Upper lobe of left lung (tissue), 4 donors: ENCODE measurements at regions not wholly inside any gene's neighbourhood (a gene's known extent, or its start where the extent isn't known, plus 50 kb on each side); places are given as distances from the start of the nearest gene placed in this dataset.

Experiments used
- POLR2AphosphoS5 ChIP-seq, 2 donors: sonication (generic); formaldehyde crosslinking; IDR thresholded peaks; one replicate each; pipeline ENCODE4 v1.5.1; 2017; ENCODE audit warnings: antibody characterized with exemption in 2 of 2
- TF ChIP-seq, protein P1 (sequence below), 6 experiments: fragments of 450-650 bp in 4 of 6; fragments of 200-600 bp in 2 of 6; sonication (generic) in 2 of 6; IDR thresholded peaks; one replicate each; pipeline ENCODE4 v1.5.1; 2016 to 2019; ENCODE audit warnings: antibody characterized with exemption in 6 of 6

DNA sequence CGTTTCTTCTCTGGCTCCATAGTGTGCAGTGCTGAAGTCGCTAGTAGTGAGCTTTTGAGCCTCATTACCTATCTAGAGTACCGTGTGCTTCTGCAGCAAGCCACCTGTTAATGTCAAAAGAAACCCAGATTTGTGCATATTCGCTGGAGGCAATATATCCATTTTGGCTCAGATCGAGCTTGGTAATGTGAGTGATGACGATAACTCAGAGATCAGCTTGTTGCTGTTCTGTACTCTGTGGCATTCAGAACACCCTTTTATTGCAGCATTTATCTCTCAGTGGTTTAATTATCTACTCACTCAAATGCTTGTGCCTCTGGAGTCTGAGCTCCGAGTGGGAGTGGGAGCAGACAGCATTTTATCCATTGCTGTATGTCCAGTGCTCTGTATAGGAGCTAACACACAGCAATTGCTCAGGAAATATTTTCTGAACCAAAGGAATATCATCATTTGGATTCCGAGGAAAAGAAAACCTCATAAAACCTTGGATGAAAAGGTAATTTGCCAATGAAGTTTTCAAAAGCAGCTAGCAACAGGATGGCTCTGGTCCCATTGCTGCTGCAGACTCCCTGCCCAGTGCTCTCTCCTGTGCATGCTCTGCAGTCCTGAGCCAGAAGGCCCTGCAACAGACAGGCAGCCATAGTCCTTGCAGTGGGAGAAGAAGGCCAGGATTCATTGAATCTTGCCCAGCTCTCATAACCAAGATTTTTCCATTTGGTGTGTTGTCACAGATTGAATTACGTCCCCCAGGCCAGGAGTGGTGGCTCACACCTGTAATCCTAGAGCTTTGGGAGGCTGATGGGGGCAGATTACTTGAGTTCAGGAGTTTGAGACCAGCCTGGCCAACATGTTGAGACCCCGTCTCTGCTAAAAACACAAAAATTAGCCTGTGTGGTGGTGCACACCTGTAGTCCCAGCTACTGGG lies 183.8 kb downstream of the MYCN start:
- TF ChIP-seq, protein P1, sequence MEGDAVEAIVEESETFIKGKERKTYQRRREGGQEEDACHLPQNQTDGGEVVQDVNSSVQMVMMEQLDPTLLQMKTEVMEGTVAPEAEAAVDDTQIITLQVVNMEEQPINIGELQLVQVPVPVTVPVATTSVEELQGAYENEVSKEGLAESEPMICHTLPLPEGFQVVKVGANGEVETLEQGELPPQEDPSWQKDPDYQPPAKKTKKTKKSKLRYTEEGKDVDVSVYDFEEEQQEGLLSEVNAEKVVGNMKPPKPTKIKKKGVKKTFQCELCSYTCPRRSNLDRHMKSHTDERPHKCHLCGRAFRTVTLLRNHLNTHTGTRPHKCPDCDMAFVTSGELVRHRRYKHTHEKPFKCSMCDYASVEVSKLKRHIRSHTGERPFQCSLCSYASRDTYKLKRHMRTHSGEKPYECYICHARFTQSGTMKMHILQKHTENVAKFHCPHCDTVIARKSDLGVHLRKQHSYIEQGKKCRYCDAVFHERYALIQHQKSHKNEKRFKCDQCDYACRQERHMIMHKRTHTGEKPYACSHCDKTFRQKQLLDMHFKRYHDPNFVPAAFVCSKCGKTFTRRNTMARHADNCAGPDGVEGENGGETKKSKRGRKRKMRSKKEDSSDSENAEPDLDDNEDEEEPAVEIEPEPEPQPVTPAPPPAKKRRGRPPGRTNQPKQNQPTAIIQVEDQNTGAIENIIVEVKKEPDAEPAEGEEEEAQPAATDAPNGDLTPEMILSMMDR (IDR thresholded peaks at IDR 0.05): no peak
- no peak for TF ChIP-seq POLR2AphosphoS5 (IDR thresholded peaks at IDR 0.05)
